MM.1S (cell line): ENCODE measurements at regions not wholly inside any gene's neighbourhood (a gene's known extent, or its start where the extent isn't known, plus 50 kb on each side); places are given as distances from the start of the nearest gene placed in this dataset.

Source experiments
- DNase-seq: peaks from one replicate; pipeline ENCODE4 v3.0.0-alpha.2; 2015
- H2AFZ ChIP-seq: fragments of 300-600 bp; sonication (generic); 2 replicates; pipeline ENCODE4 v1.6.0; 2016; ENCODE audit warnings: antibody characterized with exemption, low read length
- H3F3A ChIP-seq: fragments of 300-600 bp; sonication (generic); 2 replicates; pipeline ENCODE4 v1.6.1; 2016; ENCODE audit warnings: mild to moderate bottlenecking, antibody characterized with exemption, low read length, moderate library complexity, mixed read lengths; ENCODE audit not compliant: insufficient read depth
- H3K27ac ChIP-seq: fragments of 300-600 bp; sonication (generic); 2 replicates; pipeline ENCODE4 v1.5.1; 2016; ENCODE audit warnings: mild to moderate bottlenecking, low read length
- H3K27me3 ChIP-seq: fragments of 300-600 bp; sonication (generic); replicated peaks from 2 replicates; pipeline ENCODE4 v1.6.0; 2016; ENCODE audit warnings: low read length; ENCODE audit not compliant: insufficient read depth
- H3K36me3 ChIP-seq: fragments of 300-600 bp; sonication (generic); replicated peaks from 2 replicates; pipeline ENCODE4 v1.6.1; 2016; ENCODE audit warnings: mild to moderate bottlenecking, low read length, mixed read lengths; ENCODE audit not compliant: insufficient read depth
- H3K4me1 ChIP-seq: fragments of 300-600 bp; sonication (generic); 2 replicates; pipeline ENCODE4 v1.6.1; 2016; ENCODE audit warnings: low read length, mixed read lengths
- H3K4me2 ChIP-seq: fragments of 300-600 bp; sonication (generic); 2 replicates; pipeline ENCODE4 v1.6.0; 2016; ENCODE audit warnings: low read depth, low read length
- H3K4me3 ChIP-seq: fragments of 300-600 bp; sonication (generic); 2 replicates; pipeline ENCODE4 v1.5.1; 2016; ENCODE audit warnings: low read length, mixed read lengths
- H3K79me2 ChIP-seq: fragments of 300-600 bp; sonication (generic); 2 replicates; pipeline ENCODE4 v1.6.1; 2016; ENCODE audit warnings: mixed run types, low read length, mixed read lengths
- H3K9ac ChIP-seq: fragments of 300-600 bp; sonication (generic); 2 replicates; pipeline ENCODE4 v1.6.1; 2016; ENCODE audit warnings: low read length, mixed read lengths
- H3K9me2 ChIP-seq: fragments of 300-600 bp; sonication (generic); replicated peaks from 2 replicates; pipeline ENCODE4 v1.6.1; 2016; ENCODE audit warnings: mild to moderate bottlenecking, low read length, mixed read lengths; ENCODE audit not compliant: insufficient read depth
- H3K9me3 ChIP-seq: fragments of 300-600 bp; sonication (generic); replicated peaks from 2 replicates; pipeline ENCODE4 v1.6.1; 2016; ENCODE audit warnings: mild to moderate bottlenecking, low read length, mixed read lengths; ENCODE audit not compliant: insufficient read depth
- H4K20me1 ChIP-seq: fragments of 300-600 bp; sonication (generic); 2 replicates; pipeline ENCODE4 v1.6.1; 2016; ENCODE audit warnings: mild to moderate bottlenecking, low read length, moderate library complexity, mixed read lengths; ENCODE audit not compliant: insufficient read depth
- EZH2 ChIP-seq: fragments of 300-600 bp; sonication (generic); optimal IDR thresholded peaks from 2 replicates; pipeline ENCODE3; 2017; ENCODE audit warnings: low read depth, mild to moderate bottlenecking, antibody characterized with exemption, low read length, mixed read lengths
- EZH2phosphoT487 ChIP-seq: fragments of 300-600 bp; sonication (generic); IDR thresholded peaks from 2 replicates; pipeline ENCODE4 v1.6.1; 2018; ENCODE audit warnings: antibody characterized with exemption, low read length
- TF ChIP-seq, protein P1 (sequence below): fragments of 300-600 bp; sonication (generic); IDR thresholded peaks from 2 replicates; pipeline ENCODE4 v1.5.1; 2016; ENCODE audit warnings: antibody characterized with exemption, low read length, mixed read lengths

GRCh38 chr13:47112903-47113299 is 216.0 kb upstream of the HTR2A start:
- Histone ChIP-seq H3K27me3 (no peaks in the 10 kb centered on the region), H3K36me3 (no peaks in the 10 kb centered on the region), H3K9ac (no peak overlapping the region), H3K79me2 (no peaks in the 10 kb centered on the region), H4K20me1 (no peaks in the 10 kb centered on the region), H3F3A (no peaks in the 10 kb centered on the region), H3K4me2 (no peak overlapping the region), H3K9me2 (no peaks in the 10 kb centered on the region), H2AFZ (no peak overlapping the region), H3K4me1 (no peaks in the 10 kb centered on the region), H3K4me3 (no peak overlapping the region), H3K9me3 (no peaks in the 10 kb centered on the region), H3K27ac (no peak overlapping the region)
- no peak for DNase-seq
- TF ChIP-seq EZH2phosphoT487 (no peak), EZH2 (no peak)
- TF ChIP-seq, protein P1, sequence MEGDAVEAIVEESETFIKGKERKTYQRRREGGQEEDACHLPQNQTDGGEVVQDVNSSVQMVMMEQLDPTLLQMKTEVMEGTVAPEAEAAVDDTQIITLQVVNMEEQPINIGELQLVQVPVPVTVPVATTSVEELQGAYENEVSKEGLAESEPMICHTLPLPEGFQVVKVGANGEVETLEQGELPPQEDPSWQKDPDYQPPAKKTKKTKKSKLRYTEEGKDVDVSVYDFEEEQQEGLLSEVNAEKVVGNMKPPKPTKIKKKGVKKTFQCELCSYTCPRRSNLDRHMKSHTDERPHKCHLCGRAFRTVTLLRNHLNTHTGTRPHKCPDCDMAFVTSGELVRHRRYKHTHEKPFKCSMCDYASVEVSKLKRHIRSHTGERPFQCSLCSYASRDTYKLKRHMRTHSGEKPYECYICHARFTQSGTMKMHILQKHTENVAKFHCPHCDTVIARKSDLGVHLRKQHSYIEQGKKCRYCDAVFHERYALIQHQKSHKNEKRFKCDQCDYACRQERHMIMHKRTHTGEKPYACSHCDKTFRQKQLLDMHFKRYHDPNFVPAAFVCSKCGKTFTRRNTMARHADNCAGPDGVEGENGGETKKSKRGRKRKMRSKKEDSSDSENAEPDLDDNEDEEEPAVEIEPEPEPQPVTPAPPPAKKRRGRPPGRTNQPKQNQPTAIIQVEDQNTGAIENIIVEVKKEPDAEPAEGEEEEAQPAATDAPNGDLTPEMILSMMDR = no peak

DNA sequence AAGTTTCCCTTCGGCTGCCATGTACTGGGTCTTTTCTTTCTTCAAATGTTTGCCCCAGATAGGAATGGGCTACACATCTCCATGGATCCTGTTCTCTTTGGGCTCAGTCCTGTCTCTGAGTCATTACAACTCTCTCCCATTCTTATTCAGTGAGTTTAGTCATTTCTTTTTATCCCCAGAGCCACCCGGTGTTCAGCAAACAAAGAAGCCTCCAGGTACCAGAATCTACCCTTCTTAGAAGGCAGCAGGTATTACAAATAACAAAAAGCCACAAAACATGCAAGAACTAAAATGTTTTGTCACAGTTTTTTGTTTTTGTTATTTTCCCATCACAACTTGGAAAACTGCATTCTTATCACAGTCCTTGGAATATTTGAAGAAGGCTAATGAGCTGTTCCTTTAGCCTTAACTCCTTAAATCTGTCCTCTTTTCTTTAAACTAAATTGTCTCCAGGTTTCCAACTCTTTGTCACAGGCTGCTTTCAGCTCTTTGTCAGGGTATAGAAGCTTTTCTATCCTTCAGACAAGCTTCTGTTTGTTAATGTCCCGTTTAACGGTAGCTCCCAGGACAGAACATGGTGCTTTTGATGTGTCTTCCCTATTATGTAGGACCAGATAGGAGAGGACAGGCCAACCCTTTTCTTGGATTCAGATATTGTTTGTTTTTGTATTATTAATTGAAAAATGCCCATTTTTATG is 215.5 kb upstream of the HTR2A start:
- no peaks in the 10 kb centered on the region for H3K27me3 ChIP-seq
- no peaks in the 10 kb centered on the region for H3K9me2 ChIP-seq
- no peak for DNase-seq
- no peak overlapping the region for H3K27ac ChIP-seq
- H3K79me2 ChIP-seq = no peaks in the 10 kb centered on the region
- TF ChIP-seq, protein P1 = no peak
- TF ChIP-seq EZH2phosphoT487 (no peak), EZH2 (no peak)
- H3F3A ChIP-seq = no peaks in the 10 kb centered on the region
- H3K9ac ChIP-seq = no peak overlapping the region
- no peaks in the 10 kb centered on the region for H3K4me1 ChIP-seq
- H4K20me1 ChIP-seq = no peaks in the 10 kb centered on the region
- H3K4me3 ChIP-seq = no peak overlapping the region
- H3K4me2 ChIP-seq = no peak overlapping the region
- no peak overlapping the region for H2AFZ ChIP-seq
- H3K9me3 ChIP-seq = no peaks in the 10 kb centered on the region
- H3K36me3 ChIP-seq = no peaks in the 10 kb centered on the region

DNA sequence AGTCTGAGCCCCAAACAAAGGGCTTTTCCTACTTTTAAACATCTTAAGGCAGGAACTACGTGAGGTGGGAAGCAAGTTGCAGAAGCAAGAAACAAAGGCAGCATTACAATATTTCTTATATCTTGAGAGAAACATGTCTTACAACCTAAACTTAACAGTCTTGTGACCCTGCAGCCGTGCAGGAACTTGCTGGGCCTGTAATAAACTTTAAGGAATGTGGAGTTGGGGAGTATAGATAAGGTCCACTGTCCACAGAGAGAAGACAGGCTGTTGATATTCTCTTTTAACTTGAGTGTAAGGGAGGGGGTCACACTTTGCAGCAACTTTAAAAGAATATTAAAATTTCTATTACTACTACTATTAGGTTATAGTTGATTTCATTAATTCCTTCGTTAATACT is 214.6 kb upstream of the HTR2A start:
- Histone ChIP-seq H3K9me2 (no peaks in the 10 kb centered on the region), H2AFZ (no peak overlapping the region), H3K27ac (no peak overlapping the region), H3K4me1 (no peaks in the 10 kb centered on the region), H4K20me1 (no peaks in the 10 kb centered on the region), H3F3A (no peaks in the 10 kb centered on the region), H3K9me3 (no peaks in the 10 kb centered on the region), H3K27me3 (no peaks in the 10 kb centered on the region), H3K4me3 (no peak overlapping the region), H3K9ac (no peak overlapping the region), H3K79me2 (no peaks in the 10 kb centered on the region), H3K4me2 (no peak overlapping the region), H3K36me3 (no peaks in the 10 kb centered on the region)
- DNase-seq = no peak
- TF ChIP-seq EZH2phosphoT487 = no peak
- TF ChIP-seq EZH2 = no peak
- TF ChIP-seq, protein P1 = no peak
